OCI-LY7 (cell line): ENCODE measurements at regions not wholly inside any gene's neighbourhood (a gene's known extent, or its start where the extent isn't known, plus 50 kb on each side); places are given as distances from the start of the nearest gene placed in this dataset.

Source experiments
- BruUV-seq: library from RNA; stranded (reverse); fragments of 400-500 nt; replicated peaks from 2 replicates; lab custom pipeline; 2021; lab: Mats Ljungman, UMichigan
- CTCF ChIA-PET: fragments of 300-600 bp; sonication (Branson Sonifier 250); formaldehyde crosslinking; loops from one replicate; lab custom pipeline; 2022; ENCODE audit warnings: antibody characterized with exemption; ENCODE audit not compliant: unreplicated experiment; lab: Charles Lee
- POLR2A ChIA-PET: fragments of 300-600 bp; sonication (Branson Sonifier 250); formaldehyde crosslinking; loops from one replicate; lab custom pipeline; 2022; ENCODE audit warnings: antibody characterized with exemption; lab: Charles Lee
- DNase-seq: peaks from one replicate; pipeline ENCODE4 v3.0.0-alpha.2; 2015; ENCODE audit warnings: low spot score
- H2AFZ ChIP-seq: fragments of 200-600 bp; sonication (generic), shearing (Covaris generic); 2 replicates; pipeline ENCODE4 v1.6.1; 2014; ENCODE audit warnings: mild to moderate bottlenecking, antibody characterized with exemption, low read length, moderate library complexity
- H3K27ac ChIP-seq: fragments of 200-600 bp; sonication (generic); 2 replicates; pipeline ENCODE4 v1.5.1; 2014; ENCODE audit warnings: mixed run types, low read depth, mild to moderate bottlenecking, moderate library complexity, low read length, inconsistent platforms; ENCODE audit not compliant: poor library complexity, severe bottlenecking
- H3K36me3 ChIP-seq: fragments of 200-600 bp; sonication (generic); 2 replicates; pipeline ENCODE4 v1.6.1; 2014; ENCODE audit warnings: mild to moderate bottlenecking, antibody characterized with exemption, low read length, moderate library complexity, mixed read lengths; ENCODE audit not compliant: insufficient read depth
- H3K4me1 ChIP-seq: fragments of 200-600 bp; sonication (generic); 2 replicates; pipeline ENCODE4 v1.5.1; 2014; ENCODE audit warnings: mild to moderate bottlenecking, low read length; ENCODE audit not compliant: insufficient read depth, poor library complexity, severe bottlenecking
- H3K4me2 ChIP-seq: fragments of 200-600 bp; sonication (generic); 2 replicates; pipeline ENCODE4 v1.6.1; 2014; ENCODE audit warnings: mild to moderate bottlenecking, low read length
- H3K4me3 ChIP-seq: fragments of 200-600 bp; sonication (generic); 2 replicates; pipeline ENCODE4 v1.5.1; 2014; ENCODE audit warnings: mild to moderate bottlenecking, low read depth, low read length; ENCODE audit not compliant: poor library complexity, severe bottlenecking
- H3K79me2 ChIP-seq: fragments of 200-600 bp; sonication (generic); 2 replicates; pipeline ENCODE4 v1.6.1; 2016; ENCODE audit warnings: low read depth, mild to moderate bottlenecking, low read length, moderate library complexity, mixed read lengths; ENCODE audit not compliant: insufficient read depth
- H3K9me2 ChIP-seq: fragments of 200-600 bp; sonication (generic); 2 replicates; pipeline ENCODE4 v1.6.1; 2016; ENCODE audit warnings: mild to moderate bottlenecking, low read length, mixed read lengths; ENCODE audit not compliant: insufficient read depth
- H3K9me3 ChIP-seq: fragments of 200-600 bp; sonication (generic); 2 replicates; pipeline ENCODE4 v1.6.1; 2014; ENCODE audit warnings: mild to moderate bottlenecking, mixed run types, low read length, mixed read lengths
- H4K20me1 ChIP-seq: fragments of 200-600 bp; sonication (generic); 2 replicates; pipeline ENCODE4 v1.6.1; 2014; ENCODE audit warnings: mild to moderate bottlenecking, antibody characterized with exemption, low read length, moderate library complexity, mixed read lengths; ENCODE audit not compliant: insufficient read depth
- EZH2phosphoT487 ChIP-seq: fragments of 200-600 bp; sonication (generic); IDR thresholded peaks from 2 replicates; pipeline ENCODE4 v1.6.1; 2018; ENCODE audit warnings: low read depth, borderline replicate concordance, mild to moderate bottlenecking, mixed run types, antibody characterized with exemption, low read length, moderate library complexity, mixed read lengths
- intact Hi-C: fragments of 100-400 bp; cut with micrococcal nuclease; formaldehyde crosslinking; loops from one replicate; pipeline ENCODE4 v1.10.0; 2022; ENCODE audit not compliant: unreplicated experiment
- TF ChIP-seq, protein P1 (sequence below): fragments of 200-600 bp; sonication (generic); conservative IDR thresholded peaks from 2 replicates; pipeline ENCODE4 v1.5.1; 2014; ENCODE audit warnings: mild to moderate bottlenecking, antibody characterized with exemption, low read length, moderate library complexity, mixed read lengths

DNA sequence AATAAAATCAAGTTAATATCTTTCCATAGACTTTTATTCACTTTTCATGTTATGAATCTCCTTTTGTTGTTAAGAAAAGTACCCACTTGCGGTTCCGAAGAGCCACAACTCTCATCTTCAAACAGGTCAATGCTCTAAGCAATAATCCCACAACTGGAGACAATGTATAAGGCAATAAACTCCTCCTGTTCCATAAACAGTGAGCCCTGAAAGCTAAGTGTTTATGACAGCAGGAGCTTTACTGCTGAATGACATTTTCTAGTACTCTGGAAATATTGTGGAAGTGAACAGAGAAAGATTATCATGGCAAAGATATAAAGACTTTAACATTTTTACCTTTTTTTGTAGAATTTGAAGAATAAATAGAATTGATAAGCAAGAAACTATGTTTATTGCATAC, 213.5 kb upstream of the MBL2 start:
- no peak overlapping the region for H3K4me3 ChIP-seq
- no peaks in the 10 kb centered on the region for H4K20me1 ChIP-seq
- H3K4me2 ChIP-seq, result no peak overlapping the region
- ChIA-PET CTCF (no interaction called here), POLR2A (interaction anchor here (1.6 kb wide), 1 partner anchor 19 kb away, joined by 4 read pairs; no protein-coding TSS in a partner anchor)
- no peaks in the 10 kb centered on the region for H3K4me1 ChIP-seq
- no peak overlapping the region for H3K27ac ChIP-seq
- intact Hi-C loops, result no loop called here
- no peak overlapping the region for H2AFZ ChIP-seq
- no peaks in the 10 kb centered on the region for H3K9me2 ChIP-seq
- no TSS peak for BruUV-seq
- no peaks in the 10 kb centered on the region for H3K9me3 ChIP-seq
- no peaks in the 10 kb centered on the region for H3K79me2 ChIP-seq
- DNase-seq, result no peak
- H3K36me3 ChIP-seq, result no peaks in the 10 kb centered on the region
- TF ChIP-seq EZH2phosphoT487, result no peak
- TF ChIP-seq, protein P1, sequence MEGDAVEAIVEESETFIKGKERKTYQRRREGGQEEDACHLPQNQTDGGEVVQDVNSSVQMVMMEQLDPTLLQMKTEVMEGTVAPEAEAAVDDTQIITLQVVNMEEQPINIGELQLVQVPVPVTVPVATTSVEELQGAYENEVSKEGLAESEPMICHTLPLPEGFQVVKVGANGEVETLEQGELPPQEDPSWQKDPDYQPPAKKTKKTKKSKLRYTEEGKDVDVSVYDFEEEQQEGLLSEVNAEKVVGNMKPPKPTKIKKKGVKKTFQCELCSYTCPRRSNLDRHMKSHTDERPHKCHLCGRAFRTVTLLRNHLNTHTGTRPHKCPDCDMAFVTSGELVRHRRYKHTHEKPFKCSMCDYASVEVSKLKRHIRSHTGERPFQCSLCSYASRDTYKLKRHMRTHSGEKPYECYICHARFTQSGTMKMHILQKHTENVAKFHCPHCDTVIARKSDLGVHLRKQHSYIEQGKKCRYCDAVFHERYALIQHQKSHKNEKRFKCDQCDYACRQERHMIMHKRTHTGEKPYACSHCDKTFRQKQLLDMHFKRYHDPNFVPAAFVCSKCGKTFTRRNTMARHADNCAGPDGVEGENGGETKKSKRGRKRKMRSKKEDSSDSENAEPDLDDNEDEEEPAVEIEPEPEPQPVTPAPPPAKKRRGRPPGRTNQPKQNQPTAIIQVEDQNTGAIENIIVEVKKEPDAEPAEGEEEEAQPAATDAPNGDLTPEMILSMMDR, result no peak

DNA sequence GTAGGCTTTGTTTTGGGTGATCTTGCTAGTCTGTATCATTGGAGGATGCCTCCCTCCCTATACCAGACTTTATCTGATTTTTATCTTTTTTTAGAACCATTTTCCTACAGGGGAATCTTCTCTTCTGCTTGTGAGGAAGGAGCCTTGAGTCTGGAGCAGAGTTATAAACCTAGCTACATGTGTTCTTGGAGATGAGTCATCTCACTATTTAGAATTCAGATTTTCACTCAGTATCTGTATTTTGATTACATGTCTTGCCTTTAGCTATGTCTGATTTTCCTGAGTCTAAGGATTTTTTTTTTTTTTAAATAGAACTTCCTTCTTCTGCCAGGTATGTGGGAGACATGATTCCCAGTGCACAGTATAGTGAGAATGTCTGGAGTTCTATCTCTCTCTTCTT, 211.6 kb upstream of the MBL2 start:
- ChIA-PET POLR2A (interaction anchor here (0.7 to 0.9 kb wide), 2 partner anchors 9 to 30 kb away, joined by 4 to 6 read pairs; no protein-coding TSS in a partner anchor), CTCF (no interaction called here)
- Histone ChIP-seq H4K20me1 (no peaks in the 10 kb centered on the region), H2AFZ (no peak overlapping the region), H3K4me2 (no peak overlapping the region), H3K4me3 (no peak overlapping the region), H3K79me2 (no peaks in the 10 kb centered on the region), H3K27ac (no peak overlapping the region), H3K9me2 (no peaks in the 10 kb centered on the region), H3K4me1 (no peaks in the 10 kb centered on the region), H3K36me3 (no peaks in the 10 kb centered on the region), H3K9me3 (no peaks in the 10 kb centered on the region)
- TF ChIP-seq, protein P1, result no peak
- BruUV-seq, result no TSS peak
- no peak for DNase-seq
- intact Hi-C loops, result no loop called here

DNA sequence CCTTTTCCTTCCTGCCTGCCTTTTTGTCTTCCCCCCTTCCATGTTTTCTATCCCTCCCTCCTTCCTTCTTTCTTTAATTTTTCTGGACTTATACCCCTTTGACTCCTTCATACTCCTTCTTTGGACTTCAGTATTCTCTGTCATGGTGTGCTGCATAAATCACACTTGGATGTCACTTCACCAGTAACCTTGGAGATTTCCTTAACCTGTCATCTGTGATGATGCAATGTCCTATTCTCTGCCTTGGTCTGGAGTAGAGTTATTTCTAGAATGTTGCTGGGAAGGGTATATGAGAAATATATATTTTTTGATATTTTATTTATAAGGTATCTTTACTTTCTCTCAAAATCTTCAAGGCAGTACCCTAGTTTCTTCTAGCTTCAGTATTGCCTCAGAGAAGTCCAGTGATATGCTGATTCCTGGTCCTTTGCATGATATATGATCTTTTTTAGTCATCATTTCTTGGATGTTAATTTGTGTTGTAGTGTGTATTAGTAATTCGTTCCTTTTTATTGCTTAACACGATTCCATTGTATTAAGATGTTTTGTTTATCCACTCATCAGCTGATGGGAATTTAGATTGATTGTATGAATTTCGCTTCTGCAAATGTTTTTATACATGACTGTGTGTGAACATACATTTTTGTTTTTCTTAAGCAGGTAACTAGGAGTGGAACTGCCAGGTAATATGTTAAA, 206.9 kb upstream of the MBL2 start:
- no peaks in the 10 kb centered on the region for H3K9me2 ChIP-seq
- H3K9me3 ChIP-seq, result no peaks in the 10 kb centered on the region
- H3K36me3 ChIP-seq, result no peaks in the 10 kb centered on the region
- no peak for TF ChIP-seq EZH2phosphoT487
- TF ChIP-seq, protein P1, result no peak
- H2AFZ ChIP-seq, result no peak overlapping the region
- DNase-seq, result no peak
- ChIA-PET POLR2A (no interaction called here), CTCF (no interaction called here)
- no TSS peak for BruUV-seq
- intact Hi-C loops, result no loop called here
- no peak overlapping the region for H3K27ac ChIP-seq
- H3K4me1 ChIP-seq, result no peaks in the 10 kb centered on the region
- H3K79me2 ChIP-seq, result no peaks in the 10 kb centered on the region
- no peak overlapping the region for H3K4me2 ChIP-seq
- H4K20me1 ChIP-seq, result no peaks in the 10 kb centered on the region
- no peak overlapping the region for H3K4me3 ChIP-seq
